Kidney glomerular epithelial cell (primary cell): ENCODE measurements at regions not wholly inside any gene's neighbourhood (a gene's known extent, or its start where the extent isn't known, plus 50 kb on each side); places are given as distances from the start of the nearest gene placed in this dataset.
"Not testable (repeated sequence)": the region's sequence is repeated elsewhere in the genome, so short reads cannot be mapped to it uniquely, and the experiment has no call there.

Experiments
- DNase-seq: peaks from one replicate; lab custom pipeline; 2025; lab: John Stamatoyannopoulos, UW

DNA sequence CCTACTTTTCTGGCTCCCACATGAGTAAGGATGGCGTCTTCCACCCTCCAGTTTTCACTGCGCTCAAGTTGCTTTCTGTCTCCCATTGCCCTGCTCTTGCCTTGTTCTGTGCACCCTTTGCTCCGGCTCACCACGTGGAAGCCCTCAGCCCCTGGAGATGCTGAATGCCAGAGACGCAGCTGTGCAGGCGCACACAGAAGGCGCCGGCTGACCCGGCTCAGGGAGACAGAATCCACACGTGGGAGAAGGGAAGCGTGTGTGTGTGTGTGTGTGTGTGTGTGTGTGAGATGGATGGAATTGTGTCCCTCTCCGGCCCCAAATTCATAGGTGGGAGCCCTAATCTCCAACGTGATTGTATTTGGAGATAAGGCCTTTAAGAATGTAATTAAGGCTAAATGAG, 118.2 kb upstream of the ERRFI1 start:
- DNase-seq, result no peak

- no peak for DNase-seq
Measured at GRCh38 chr1:8142955-8143629, 117.0 kb upstream of the ERRFI1 start.

GRCh38 chr1:8139941-8140340, 113.8 kb upstream of the ERRFI1 start:
- DNase-seq, result no peak

DNA sequence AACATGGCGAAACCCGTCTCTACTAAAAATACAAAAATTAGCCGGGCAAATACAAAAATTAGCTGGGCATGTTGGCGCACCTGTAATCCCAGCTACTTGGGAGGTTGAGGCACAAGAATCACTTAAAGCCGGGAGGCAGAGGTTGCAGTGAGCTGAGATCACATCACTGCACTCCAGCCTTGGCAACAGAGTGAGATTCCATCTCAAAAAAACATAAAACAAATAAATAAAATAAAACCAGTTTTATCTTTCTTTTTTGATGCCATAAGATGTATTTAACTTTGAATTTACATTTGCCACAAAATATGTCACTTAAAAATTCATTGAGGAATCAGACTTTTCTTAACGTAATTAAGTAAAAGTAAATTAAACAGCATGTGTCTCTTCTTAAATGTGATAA, 113.3 kb upstream of the ERRFI1 start:
- DNase-seq, result no peak

DNA sequence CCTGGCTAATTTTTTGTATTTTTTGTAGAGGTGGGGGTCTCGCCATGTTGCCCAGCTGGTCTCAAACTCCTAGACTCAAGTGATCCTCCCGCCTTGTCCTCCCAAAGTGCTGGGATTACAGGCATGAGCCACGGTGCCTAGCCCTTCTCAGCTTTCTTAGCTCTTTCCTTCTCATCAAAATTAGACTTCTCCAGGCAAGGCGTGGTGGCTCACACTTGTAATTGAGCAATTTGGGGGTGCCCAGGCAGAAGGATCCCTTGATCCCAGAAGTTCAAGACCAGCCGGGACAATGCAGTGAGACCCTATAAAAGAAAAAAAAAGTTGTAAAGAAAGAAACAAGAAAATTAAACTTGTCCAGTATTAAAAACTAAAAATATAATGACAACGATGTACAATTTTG, 112.6 kb upstream of the ERRFI1 start:
- DNase-seq, result no peak

DNA sequence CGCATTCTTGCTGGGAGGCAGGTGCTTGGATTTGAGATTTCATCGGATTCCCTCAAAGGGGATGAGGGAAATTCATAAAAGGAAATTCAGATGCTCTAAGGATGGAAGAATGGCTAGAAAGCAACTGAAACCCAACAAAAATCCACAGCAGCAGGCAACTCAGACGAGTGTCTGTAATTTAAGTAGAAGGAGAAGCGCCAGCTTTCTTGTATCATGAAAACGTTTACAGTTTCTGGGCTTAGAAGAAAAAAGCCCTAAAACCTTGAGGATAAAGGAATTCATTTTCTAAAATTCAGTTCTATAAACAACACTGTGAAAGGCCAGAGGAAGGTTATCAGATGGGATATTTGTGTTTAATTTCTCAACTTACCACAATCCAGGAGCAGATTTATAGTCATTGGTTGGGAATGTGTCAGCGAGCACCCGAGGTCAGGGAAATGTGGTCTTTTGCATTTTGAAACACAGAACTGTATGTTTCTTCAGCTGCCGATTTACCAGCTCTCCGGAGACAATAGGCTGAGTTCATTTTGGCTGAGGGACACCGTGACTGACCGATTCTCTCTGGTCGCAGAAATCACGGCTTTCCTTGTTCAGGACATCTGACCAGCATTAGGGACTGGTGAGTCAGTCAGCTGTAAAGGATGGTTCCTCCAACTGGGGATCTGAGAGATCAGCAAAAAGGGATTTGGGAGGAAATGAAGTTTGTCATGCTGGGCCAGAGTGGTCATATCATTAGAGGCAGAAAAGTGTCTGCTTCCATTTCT, 111.6 kb upstream of the ERRFI1 start:
- DNase-seq, result peak; percentile 86

- DNase-seq, result no peak
Measured at GRCh38 chr1:8136766-8137165, 110.7 kb upstream of the ERRFI1 start.

GRCh38 chr1:8135250-8135649, 109.1 kb upstream of the ERRFI1 start:
- no peak for DNase-seq

- DNase-seq, result no peak
Measured at GRCh38 chr1:8134546-8135235, 108.6 kb upstream of the ERRFI1 start.

GRCh38 chr1:8133657-8134430, 107.7 kb upstream of the ERRFI1 start:
- peak; percentile 90 for DNase-seq

DNA sequence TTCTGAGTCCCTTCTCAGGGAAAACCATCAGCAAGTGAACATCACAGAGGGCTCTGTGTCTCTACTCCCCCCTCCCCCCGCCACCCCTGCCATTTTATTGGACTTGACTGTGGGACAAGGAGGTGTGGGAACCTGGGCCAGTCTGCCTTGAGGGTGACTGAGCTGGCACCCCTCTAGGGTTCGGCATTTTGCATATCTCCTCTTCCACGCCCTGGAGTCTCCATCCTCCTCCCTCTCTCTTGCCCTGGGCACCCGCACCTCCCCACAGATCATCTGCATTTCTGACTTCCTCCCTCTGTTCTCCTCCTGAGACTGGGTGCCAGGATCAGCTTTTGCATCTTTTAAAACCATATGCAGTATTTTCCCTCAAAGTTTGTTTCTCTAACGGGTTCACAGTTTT, 107.1 kb upstream of the ERRFI1 start:
- no peak for DNase-seq

GRCh38 chr1:8127171-8127641, 101.1 kb upstream of the ERRFI1 start:
- no peak for DNase-seq

DNA sequence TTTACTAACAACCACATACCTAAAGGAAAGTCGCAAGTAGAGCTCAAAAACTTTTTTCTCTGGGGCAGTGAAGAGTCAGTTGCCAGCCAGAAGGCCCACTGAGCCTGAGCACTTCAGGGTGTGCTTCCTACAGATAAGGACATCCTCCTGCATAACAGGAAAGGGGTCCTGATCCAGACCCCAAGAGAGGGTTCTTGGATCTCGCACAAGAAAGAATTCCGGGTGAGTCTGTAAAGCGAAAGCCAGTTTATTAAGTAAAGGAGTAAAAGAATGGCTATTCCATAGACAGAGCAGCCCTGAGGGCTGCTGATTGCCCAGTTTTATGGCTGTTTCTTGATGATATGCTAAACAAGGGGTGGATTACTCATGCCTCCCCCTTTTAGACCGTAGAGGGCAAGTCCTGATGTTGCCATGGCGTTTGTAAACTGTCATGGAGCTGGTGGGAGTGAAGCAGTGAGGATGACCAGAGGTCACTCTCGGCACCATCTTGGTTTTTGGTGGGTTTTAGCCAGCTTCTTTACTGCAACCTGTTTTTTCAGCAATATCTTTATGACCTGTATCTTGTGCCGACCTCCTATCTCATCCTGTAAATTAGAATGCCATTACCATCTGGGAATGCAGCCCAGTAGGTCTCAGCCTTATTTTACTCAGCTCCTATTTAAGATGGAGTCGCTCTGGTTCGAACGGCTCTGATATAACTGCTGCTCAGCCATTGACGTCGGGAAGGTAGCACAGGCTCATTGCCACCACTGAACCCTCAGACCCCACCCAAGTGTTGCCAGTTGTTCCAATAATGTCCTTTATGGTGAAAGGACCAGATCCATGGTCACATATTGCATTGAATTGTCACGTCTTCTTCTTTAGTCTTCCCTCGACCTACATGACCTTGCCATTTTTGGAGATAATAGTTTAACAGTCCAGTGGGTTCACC, 96.6 kb upstream of the ERRFI1 start:
- DNase-seq, result no peak

DNA sequence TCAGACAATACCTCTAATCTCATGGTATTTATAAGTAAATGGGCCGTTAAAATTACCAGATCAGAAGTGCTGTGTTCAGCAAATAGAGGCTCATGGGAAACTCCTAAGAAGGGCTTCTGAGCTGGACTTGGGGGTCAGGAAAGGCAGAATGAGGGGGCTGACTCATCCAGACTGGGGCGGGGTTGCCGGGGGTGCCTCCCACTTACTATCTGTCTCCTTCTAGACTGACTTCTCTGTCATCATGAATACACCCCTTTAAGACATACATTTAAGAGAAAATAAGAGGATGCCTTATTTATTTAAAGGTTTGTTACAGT, 96.0 kb upstream of the ERRFI1 start:
- no peak for DNase-seq

- DNase-seq, result peak; percentile 92
Measured at GRCh38 chr1:8121261-8122159, 95.4 kb upstream of the ERRFI1 start.

DNA sequence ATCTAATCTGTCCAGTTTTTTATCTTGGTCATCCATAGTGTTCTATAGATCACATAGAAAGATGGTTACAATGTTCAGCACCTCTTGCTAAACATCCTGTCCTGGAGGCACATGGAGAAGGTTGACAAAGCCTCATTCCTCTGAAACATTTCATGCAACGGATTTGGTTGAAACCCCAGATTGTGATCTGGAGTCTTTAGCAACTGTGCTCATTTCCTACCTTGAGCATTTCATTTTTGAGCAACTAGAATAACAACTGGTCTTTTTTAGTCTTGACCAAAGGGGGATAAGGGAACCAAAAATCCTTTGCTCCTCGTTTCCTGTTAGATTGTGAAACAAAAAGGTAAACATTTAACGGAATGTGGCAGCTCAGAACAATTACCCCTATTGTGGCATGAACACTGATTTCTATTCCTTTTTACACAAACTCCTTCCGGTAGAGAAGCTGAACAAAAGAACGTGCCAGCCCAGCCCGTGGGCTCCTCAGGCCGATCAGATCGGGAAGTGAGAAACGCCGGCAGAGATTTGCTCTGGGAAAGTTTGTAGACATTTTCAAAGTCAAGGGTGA, 94.7 kb upstream of the ERRFI1 start:
- DNase-seq, result no peak

DNA sequence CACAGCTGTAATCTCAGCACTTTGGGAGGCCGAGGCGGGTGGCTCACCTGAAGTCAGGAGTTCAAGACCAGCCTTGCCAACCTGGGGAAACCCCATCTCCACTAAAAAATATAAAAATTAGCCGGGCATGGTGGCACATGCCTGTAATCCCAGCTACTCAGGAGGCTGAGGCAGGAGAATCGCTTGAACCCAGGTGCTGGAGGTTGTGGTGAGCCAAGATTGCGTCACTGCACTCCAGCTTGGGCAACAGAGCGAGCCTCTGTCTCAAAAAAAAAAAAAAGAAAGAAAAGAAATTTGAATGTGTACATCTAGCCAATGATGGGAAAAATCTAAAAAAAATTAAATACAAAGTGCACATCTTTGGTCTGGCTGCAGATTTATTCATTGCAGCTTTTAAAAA, 92.6 kb upstream of the ERRFI1 start:
- not testable (repeated sequence) for DNase-seq

DNA sequence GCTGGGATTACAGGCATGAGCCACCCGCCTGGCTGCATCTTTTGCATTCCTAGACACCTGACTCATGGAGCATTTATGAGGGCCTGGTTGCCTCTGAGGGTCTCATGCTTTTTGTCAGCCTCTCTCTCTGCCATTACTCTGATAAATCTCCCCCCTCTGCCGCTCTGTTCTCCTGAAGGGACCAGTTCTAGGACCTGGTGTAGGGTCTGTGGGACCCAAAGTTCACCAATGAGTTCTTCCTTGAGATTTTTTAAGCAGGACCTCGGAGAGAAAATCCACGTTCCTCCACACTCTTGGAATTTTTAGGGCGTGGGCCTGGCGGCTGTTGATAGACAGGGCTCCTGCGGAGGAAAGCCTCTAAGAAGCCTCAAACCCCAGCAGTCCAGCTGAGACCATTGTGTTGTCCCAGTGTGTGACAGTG, 91.9 kb upstream of the ERRFI1 start:
- DNase-seq, result no peak

DNA sequence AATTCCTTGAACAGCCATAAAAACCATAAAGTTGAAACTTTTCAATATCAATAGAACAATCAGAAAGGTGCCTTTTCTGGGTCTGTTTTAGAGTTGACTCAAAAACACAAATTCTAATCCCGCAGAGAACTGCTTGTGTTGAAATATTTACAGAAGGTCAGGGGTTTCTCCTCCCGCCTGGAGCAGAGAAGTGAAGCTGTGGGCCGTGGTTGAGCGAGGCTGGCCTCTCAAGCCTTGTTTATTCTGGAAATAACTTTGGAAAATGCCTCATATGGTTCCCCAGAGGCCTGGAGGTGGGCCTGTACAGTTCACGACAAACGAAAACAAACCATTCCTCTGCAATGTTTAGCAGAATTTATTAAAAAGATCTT, 90.8 kb upstream of the ERRFI1 start:
- DNase-seq, result peak; percentile 59

GRCh38 chr1:8115769-8116167, 89.7 kb upstream of the ERRFI1 start:
- no peak for DNase-seq
